Stimulated activated CD4-positive, alpha-beta T cell treated with anti-CD3 and anti-CD28 coated beads, Interleukin-4, amount 100 ng/mL, for 24 hours (primary cell): ENCODE measurements at regions not wholly inside any gene's neighbourhood (a gene's known extent, or its start where the extent isn't known, plus 50 kb on each side); places are given as distances from the start of the nearest gene placed in this dataset.
"Not testable (repeated sequence)": the region's sequence is repeated elsewhere in the genome, so short reads cannot be mapped to it uniquely, and the experiment has no call there.

ENCODE experiments used
- DNase-seq: peaks from one replicate; pipeline ENCODE4 v3.0.0-alpha.2; 2020

- no peak for DNase-seq
These were observed 109.3 kb upstream of the ETV6 start for GRCh38 chr12:11540156-11540555.

- no peak for DNase-seq
These were observed 108.7 kb upstream of the ETV6 start for GRCh38 chr12:11540615-11541310.

- no peak for DNase-seq
These were observed 106.9 kb upstream of the ETV6 start for GRCh38 chr12:11542599-11542998.

GRCh38 chr12:11543457-11544158 lies 105.9 kb upstream of the ETV6 start:
- DNase-seq, result no peak

GRCh38 chr12:11545484-11546330 lies 103.8 kb upstream of the ETV6 start:
- peak; percentile 39 for DNase-seq

GRCh38 chr12:11546582-11547270 lies 102.7 kb upstream of the ETV6 start:
- DNase-seq, result not testable (repeated sequence)

- not testable (repeated sequence) for DNase-seq
These were observed 102.2 kb upstream of the ETV6 start for GRCh38 chr12:11547271-11547646.

- no peak for DNase-seq
These were observed 100.4 kb upstream of the ETV6 start for GRCh38 chr12:11549119-11549518.

- peak; percentile 62 for DNase-seq
These were observed 95.5 kb upstream of the ETV6 start for GRCh38 chr12:11553871-11554533.

- DNase-seq, result no peak
These were observed 94.3 kb upstream of the ETV6 start for GRCh38 chr12:11555195-11555594.

GRCh38 chr12:11555743-11556625 lies 93.5 kb upstream of the ETV6 start:
- DNase-seq, result no peak

GRCh38 chr12:11556682-11557081 lies 92.8 kb upstream of the ETV6 start:
- DNase-seq, result no peak

- no peak for DNase-seq
These were observed 89.7 kb upstream of the ETV6 start for GRCh38 chr12:11559626-11560340.

GRCh38 chr12:11561411-11561810 lies 88.1 kb upstream of the ETV6 start:
- no peak for DNase-seq

- no peak for DNase-seq
These were observed 85.4 kb upstream of the ETV6 start for GRCh38 chr12:11563785-11564739.

GRCh38 chr12:11564984-11565651 lies 84.4 kb upstream of the ETV6 start:
- DNase-seq, result no peak

GRCh38 chr12:11565752-11566151 lies 83.7 kb upstream of the ETV6 start:
- no peak for DNase-seq

GRCh38 chr12:11568155-11568761 lies 81.2 kb upstream of the ETV6 start:
- DNase-seq, result no peak
